Activated CD4-positive, alpha-beta T cell treated with anti-CD3 and anti-CD28 coated beads, Interleukin-2, amount 50 U/mL, for 48 hours (primary cell): ENCODE measurements at regions not wholly inside any gene's neighbourhood (a gene's known extent, or its start where the extent isn't known, plus 50 kb on each side); places are given as distances from the start of the nearest gene placed in this dataset.

ENCODE experiments used
- DNase-seq, 2 experiments: peaks; one replicate each; pipeline ENCODE4 v3.0.0-alpha.2; 2020

GRCh38 chr6:144849920-144850319 lies 564.8 kb downstream of the UTRN start:
- no peak for DNase-seq

- DNase-seq = no peak
These were observed 568.5 kb downstream of the UTRN start for GRCh38 chr6:144853603-144854002.

GRCh38 chr6:144854654-144855053 lies 569.5 kb downstream of the UTRN start:
- DNase-seq = no peak

GRCh38 chr6:144855375-144855774 lies 570.2 kb downstream of the UTRN start:
- no peak for DNase-seq

- DNase-seq = no peak
These were observed 570.8 kb downstream of the UTRN start for GRCh38 chr6:144855812-144856531.

GRCh38 chr6:144856622-144857021 lies 571.5 kb downstream of the UTRN start:
- DNase-seq = no peak

GRCh38 chr6:144857086-144857485 lies 572.0 kb downstream of the UTRN start:
- DNase-seq = no peak

GRCh38 chr6:144862769-144863168 lies 577.6 kb downstream of the UTRN start:
- no peak for DNase-seq

- DNase-seq = no peak
These were observed 582.6 kb downstream of the UTRN start for GRCh38 chr6:144867761-144868160.

GRCh38 chr6:144870782-144871181 lies 585.6 kb downstream of the UTRN start:
- DNase-seq = no peak

GRCh38 chr6:144873623-144874378 lies 588.7 kb downstream of the UTRN start:
- no peak for DNase-seq

- no peak for DNase-seq
These were observed 591.6 kb downstream of the UTRN start for GRCh38 chr6:144876689-144877088.

- no peak for DNase-seq
These were observed 592.0 kb downstream of the UTRN start for GRCh38 chr6:144877118-144877517.

GRCh38 chr6:144878577-144878976 lies 593.4 kb downstream of the UTRN start:
- no peak for DNase-seq

GRCh38 chr6:144879436-144879835 lies 594.3 kb downstream of the UTRN start:
- no peak for DNase-seq

GRCh38 chr6:144882425-144882824 lies 597.3 kb downstream of the UTRN start:
- no peak for DNase-seq

- DNase-seq = no peak
These were observed 598.8 kb downstream of the UTRN start for GRCh38 chr6:144883915-144884314.

GRCh38 chr6:144885817-144886216 lies 600.7 kb downstream of the UTRN start:
- DNase-seq = no peak

- no peak for DNase-seq
These were observed 601.5 kb downstream of the UTRN start for GRCh38 chr6:144886682-144887081.

- DNase-seq = no peak
These were observed 603.5 kb downstream of the UTRN start for GRCh38 chr6:144888621-144889020.

GRCh38 chr6:144893680-144894151 lies 608.6 kb downstream of the UTRN start:
- DNase-seq = no peak

GRCh38 chr6:144894240-144894639 lies 609.1 kb downstream of the UTRN start:
- no peak for DNase-seq

GRCh38 chr6:144895313-144896278 lies 610.5 kb downstream of the UTRN start:
- no peak for DNase-seq
